A549 (cell line): ENCODE measurements at regions not wholly inside any gene's neighbourhood (a gene's known extent, or its start where the extent isn't known, plus 50 kb on each side); places are given as distances from the start of the nearest gene placed in this dataset.

Experiments used
- ATAC-seq, 2 experiments: fragments of 200-7000 bp in 1 of 2; fragments of >200 bp in 1 of 2; cut with Nextera tagmentation in 1 of 2; cut with Tn5 transposase in 1 of 2; 3 replicates each; pipeline versions ENCODE4 v1.8.0 to v1.9.1; 2018 to 2020; ENCODE audit warnings: mild to moderate bottlenecking in 1 of 2, moderate library complexity in 1 of 2
- CTCF ChIA-PET: fragments of 300-600 bp; sonication (Branson Sonifier 250); formaldehyde crosslinking; extraction: SDS; loops from one replicate; lab custom pipeline; 2021; ENCODE audit warnings: antibody characterized with exemption, inconsistent platforms; lab: Yijun Ruan, JAX
- POLR2A ChIA-PET: fragments of 350-600 bp; formaldehyde crosslinking; extraction: SDS; loops from one replicate; lab custom pipeline; 2021; ENCODE audit warnings: antibody characterized with exemption, inconsistent platforms; lab: Yijun Ruan, JAX
- DNase-seq, 2 experiments: peaks; one replicate each; pipeline versions ENCODE4 v3.0.0 to v3.0.0-alpha.2; 2011 to 2016; ENCODE audit warnings: low read depth in 1 of 2, low spot score in 1 of 2
- FAIRE-seq: peaks from 2 replicates; lab custom pipeline; 2011; peaks lifted over from hg19 to GRCh38; lab: Jason Lieb, UNC
- H3K27ac ChIP-seq, 2 experiments: fragments of >200 bp; sonication (Bioruptor Twin); formaldehyde crosslinking; 3 replicates each; pipeline ENCODE4 v1.5.1; 2016 to 2017
- H3K4me1 ChIP-seq: fragments of >200 bp; sonication (Bioruptor Twin); formaldehyde crosslinking; 3 replicates; pipeline ENCODE4 v1.6.1; 2016
- H3K4me2 ChIP-seq: fragments of >200 bp; sonication (Bioruptor Twin); formaldehyde crosslinking; 3 replicates; pipeline ENCODE4 v1.6.1; 2016
- H3K4me3 ChIP-seq: fragments of >200 bp; sonication (Bioruptor Twin); formaldehyde crosslinking; 3 replicates; pipeline ENCODE4 v1.5.1; 2016
- H3K9me3 ChIP-seq: fragments of >200 bp; sonication (Bioruptor Twin); formaldehyde crosslinking; 3 replicates; pipeline ENCODE4 v1.6.1; 2016
- ATOH8 ChIP-seq: fragments of 250-450 bp; sonication (Bioruptor Pico); IDR thresholded peaks from 2 replicates; pipeline ENCODE4 v1.5.0; 2020; ENCODE audit warnings: low read depth, mild to moderate bottlenecking, moderate library complexity
- CBX2 ChIP-seq: fragments of 200-600 bp; sonication (generic); IDR thresholded peaks from 2 replicates; pipeline ENCODE4 v1.6.1; 2016; ENCODE audit warnings: low read depth, mild to moderate bottlenecking, borderline replicate concordance
- CBX8 ChIP-seq: fragments of 200-600 bp; sonication (generic); IDR thresholded peaks from 2 replicates; pipeline ENCODE4 v1.6.1; 2016
- CHD2 ChIP-seq: fragments of 150-350 bp; IDR thresholded peaks from 2 replicates; pipeline ENCODE4 v1.6.1; 2014; ENCODE audit warnings: low read length; ENCODE audit not compliant: partially characterized antibody
- CHD4 ChIP-seq: fragments of 200-600 bp; sonication (generic); IDR thresholded peaks from 2 replicates; pipeline ENCODE4 v1.6.1; 2016; ENCODE audit warnings: antibody characterized with exemption, mild to moderate bottlenecking, borderline replicate concordance
- ELK1 ChIP-seq: fragments of 150-350 bp; IDR thresholded peaks from 2 replicates; pipeline ENCODE4 v1.6.1; 2014; ENCODE audit warnings: low read depth, mild to moderate bottlenecking, low read length
- EP300 ChIP-seq, 2 experiments: fragments of >200 bp; sonication (Bioruptor Twin); formaldehyde crosslinking; IDR thresholded peaks; 2 replicates in 1 of 2; 3 replicates in 1 of 2; pipeline ENCODE4 v1.6.1; 2016 to 2017
- ESRRA ChIP-seq: fragments of 150-350 bp; IDR thresholded peaks from 2 replicates; pipeline ENCODE4 v1.6.1; 2014; ENCODE audit warnings: mild to moderate bottlenecking, low read length, borderline replicate concordance
- FOSB ChIP-seq: fragments of 250-450 bp; sonication (Bioruptor Pico); IDR thresholded peaks from 2 replicates; pipeline ENCODE4 v1.5.0; 2020; ENCODE audit warnings: mild to moderate bottlenecking, moderate library complexity
- GATA3 ChIP-seq: IDR thresholded peaks from 2 replicates; pipeline ENCODE4 v1.6.1; 2012; ENCODE audit warnings: borderline replicate concordance
- HOXA7 ChIP-seq: fragments of 250-450 bp; sonication (Bioruptor Pico); IDR thresholded peaks from 2 replicates; pipeline ENCODE4 v1.5.0; 2020; ENCODE audit warnings: mild to moderate bottlenecking, moderate library complexity
- JUN ChIP-seq, 2 experiments: fragments of >200 bp; sonication (Bioruptor Twin); formaldehyde crosslinking; IDR thresholded peaks; 2 replicates in 1 of 2; 3 replicates in 1 of 2; pipeline ENCODE4 v1.6.1; 2016 to 2017
- JUNB ChIP-seq: fragments of >200 bp; sonication (Bioruptor Twin); formaldehyde crosslinking; IDR thresholded peaks from 2 replicates; pipeline ENCODE4 v1.6.1; 2016
- KDM5A ChIP-seq: fragments of 200-600 bp; sonication (generic); IDR thresholded peaks from 2 replicates; pipeline ENCODE4 v1.6.1; 2016; ENCODE audit warnings: antibody characterized with exemption, mild to moderate bottlenecking
- MAFK ChIP-seq: fragments of 450-650 bp; IDR thresholded peaks from 2 replicates; pipeline ENCODE4 v1.6.1; 2014; ENCODE audit not compliant: partially characterized antibody
- MAX ChIP-seq: IDR thresholded peaks from 2 replicates; pipeline ENCODE4 v1.6.1; 2012
- MAZ ChIP-seq: fragments of 150-350 bp; IDR thresholded peaks from 2 replicates; pipeline ENCODE4 v1.6.1; 2014; ENCODE audit warnings: antibody characterized with exemption, low read depth, low read length, borderline replicate concordance
- PHF8 ChIP-seq: fragments of 200-600 bp; sonication (generic); IDR thresholded peaks from 2 replicates; pipeline ENCODE4 v1.6.1; 2016; ENCODE audit warnings: low read depth, mild to moderate bottlenecking, antibody characterized with exemption, moderate library complexity, borderline replicate concordance
- POLR2A ChIP-seq: IDR thresholded peaks from 2 replicates; pipeline ENCODE4 v1.6.1; 2012; ENCODE audit warnings: mild to moderate bottlenecking, low read length
- RARB ChIP-seq: fragments of 250-450 bp; sonication (Bioruptor Pico); IDR thresholded peaks from 2 replicates; pipeline ENCODE4 v1.8.0; 2021; ENCODE audit warnings: mild to moderate bottlenecking, moderate library complexity
- REST ChIP-seq: fragments of 200-600 bp; sonication (generic); IDR thresholded peaks from 2 replicates; pipeline ENCODE4 v1.6.1; 2016; ENCODE audit warnings: antibody characterized with exemption, mild to moderate bottlenecking, moderate library complexity
- RNF2 ChIP-seq: fragments of 200-600 bp; sonication (generic); IDR thresholded peaks from 2 replicates; pipeline ENCODE4 v1.6.1; 2016; ENCODE audit warnings: low read depth, mild to moderate bottlenecking, antibody characterized with exemption, moderate library complexity, borderline replicate concordance
- SMC3 ChIP-seq: fragments of >200 bp; sonication (Bioruptor Twin); formaldehyde crosslinking; IDR thresholded peaks from 3 replicates; pipeline ENCODE4 v1.6.1; 2018; ENCODE audit warnings: inconsistent platforms
- ZC3H11A ChIP-seq: fragments of 450-650 bp; IDR thresholded peaks from 2 replicates; pipeline ENCODE4 v1.6.1; 2014; ENCODE audit warnings: antibody characterized with exemption, mild to moderate bottlenecking
- ZSCAN20 ChIP-seq: fragments of 250-450 bp; sonication (Bioruptor Pico); IDR thresholded peaks from 2 replicates; pipeline ENCODE4 v1.8.0; 2022; ENCODE audit warnings: mild to moderate bottlenecking, moderate library complexity
- WGBS: methylation state at CpG from one replicate; pipeline ENCODE4 v1.1.6; 2017; ENCODE audit errors: missing lambda C conversion rate; 5-methylcytosine and 5-hydroxymethylcytosine counted together

GRCh38 chr6:138685257-138685656, 88.3 kb upstream of the CCDC28A start:
- ChIA-PET CTCF (interaction anchor here (1.0 to 1.1 kb wide), 2 partner anchors 9 to 570 kb away, joined by 3 read pairs; no protein-coding TSS in a partner anchor), POLR2A (no interaction called here)
- no peaks in the 10 kb centered on the region for H3K9me3 ChIP-seq
- WGBS: 98% methylated on average over 2 of the region's 2 CpGs
- DNase-seq (no peak), FAIRE-seq (no peak), ATAC-seq (no peak)
- no peak overlapping the region for H3K4me3 ChIP-seq
- peak; percentile 3 for TF ChIP-seq MAFK
- TF ChIP-seq RNF2: no peak
- no peak overlapping the region for H3K4me2 ChIP-seq
- peaks cover 7% of the 10 kb centered on the region; the same call in 1 of the 3 replicates for H3K4me1 ChIP-seq
- H3K27ac ChIP-seq: no peak overlapping the region

- CTCF ChIA-PET: interaction anchor here (1.0 kb wide), 1 partner anchor 571 kb away, joined by 3 read pairs; no protein-coding TSS in a partner anchor
- TF ChIP-seq CHD2 (no peak), RARB (no peak), ZC3H11A (no peak), ELK1 (no peak), JUNB (no peak), PHF8 (no peak), MAFK (no peak), JUN (IDR thresholded peaks at IDR 0.05) (no peak), HOXA7 (CRISPR knock-in tag) (no peak), MAZ (no peak), ZSCAN20 (no peak), ATOH8 (CRISPR knock-in tag) (no peak)
- POLR2A ChIA-PET: no interaction called here
- no peak for ATAC-seq
- Histone ChIP-seq H3K4me3 (no peak overlapping the region), H3K4me1 (peaks cover 7% of the 10 kb centered on the region; the same call in 1 of the 3 replicates), H3K9me3 (no peaks in the 10 kb centered on the region), H3K4me2 (no peak overlapping the region), H3K27ac (no peak overlapping the region)
- FAIRE-seq: no peak
- no peak for DNase-seq
Measured at GRCh38 chr6:138685781-138686180, 87.8 kb upstream of the CCDC28A start.

- CTCF ChIA-PET: interaction anchor here (1.1 kb wide), 1 partner anchor 77 kb away, joined by 3 read pairs; no protein-coding TSS in a partner anchor
- WGBS: 87% methylated on average over 4 of the region's 4 CpGs
- Histone ChIP-seq H3K27ac (no peak overlapping the region), H3K9me3 (no peaks in the 10 kb centered on the region), H3K4me3 (no peak overlapping the region), H3K4me2 (no peak overlapping the region), H3K4me1 (0 out of 3 replicates have a peak, but pooled peaks cover 6% of the 10 kb centered on the region)
- POLR2A ChIA-PET: no interaction called here
- FAIRE-seq: no peak
- TF ChIP-seq MAFK (peak; percentile 78), ESRRA (no peak)
- DNase-seq: no peak
- no peak for ATAC-seq
Measured at GRCh38 chr6:138688580-138688979, 85.0 kb upstream of the CCDC28A start.

GRCh38 chr6:138689849-138690248, 83.7 kb upstream of the CCDC28A start:
- peaks cover 9% of the 10 kb centered on the region; the same call in 1 of the 3 replicates for H3K4me1 ChIP-seq
- FAIRE-seq (no peak), ATAC-seq (no peak)
- WGBS: 95% methylated on average over 5 of the region's 6 CpGs
- TF ChIP-seq POLR2A (no peak), EP300 (IDR thresholded peaks at IDR 0.05) (no peak), CHD4 (no peak), CBX8 (no peak), ELK1 (no peak), CBX2 (no peak), FOSB (CRISPR knock-in tag) (no peak), REST (no peak), GATA3 (no peak), KDM5A (no peak), RARB (no peak), JUNB (no peak), MAX (no peak), SMC3 (no peak), PHF8 (no peak)
- TF ChIP-seq, all 56 proteins: peak for 0
- no peak overlapping the region for H3K4me2 ChIP-seq
- no peak for DNase-seq
- no peak overlapping the region for H3K4me3 ChIP-seq
- no peak overlapping the region for H3K27ac ChIP-seq
- ChIA-PET CTCF (no interaction called here), POLR2A (no interaction called here)
- no peaks in the 10 kb centered on the region for H3K9me3 ChIP-seq
